ENCODE measurements at regions not wholly inside any gene's neighbourhood (a gene's known extent, or its start where the extent isn't known, plus 50 kb on each side); places are given as distances from the start of the nearest gene placed in this dataset.

DNA sequence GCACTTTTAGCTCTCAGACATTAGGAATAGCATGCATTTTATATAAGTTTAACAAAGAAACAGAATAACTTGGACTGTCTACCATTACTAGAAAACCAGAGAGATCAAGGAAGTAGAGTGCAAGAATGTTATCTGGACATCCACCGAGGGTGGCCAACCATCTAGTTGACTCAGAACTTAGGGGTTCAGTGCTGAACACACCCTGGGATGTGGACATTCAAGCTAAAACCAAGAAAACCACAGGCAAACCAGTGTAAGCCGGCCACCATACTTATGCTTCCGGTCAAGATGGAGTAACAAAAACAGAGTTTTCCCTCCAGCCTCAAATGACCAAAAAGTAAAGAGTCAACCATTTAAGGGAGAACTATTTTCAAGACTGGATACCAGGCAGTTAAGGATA is 181.4 kb upstream of the MXRA5 start:
- Histone ChIP-seq H3K4me2 (ENCODE audit: insufficient read depth in 1 of 2, low read depth in 2 of 2, low read length in 2 of 2) (no peak overlapping the region), H3K23me2 (ENCODE audit: low read depth, low read length) (peaks cover 4% of the 10 kb centered on the region; the same call in 1 of the 2 replicates), H3K23ac (ENCODE audit: insufficient read length) (no peak overlapping the region), H3K18ac (ENCODE audit: extremely low read depth, low read length) (no peak overlapping the region), H3K27ac (ENCODE audit: low read depth, low read length) (no peak overlapping the region), H3K4ac (replicated peaks; ENCODE audit: insufficient read length, low read depth, low read length) (no peak overlapping the region), H2BK5ac (ENCODE audit: low read depth, low read length) (no peak overlapping the region), H4K8ac (ENCODE audit: extremely low read depth, insufficient read depth, low read length) (no peak overlapping the region), H2BK15ac (ENCODE audit: low read length) (no peak overlapping the region), H3K36me3 (ENCODE audit: control insufficient read depth in 2 of 4, insufficient read depth in 4 of 4, low read length in 3 of 4) (no peaks in the 10 kb centered on the region), H4K20me1 (replicated peaks in 1 of 2; ENCODE audit: control insufficient read depth in 1 of 2, insufficient read depth in 2 of 2, low read length in 2 of 2) (no peaks in the 10 kb centered on the region), H4K5ac (ENCODE audit: insufficient read length, low read depth, low read length) (no peak overlapping the region), H4K91ac (replicated peaks; ENCODE audit: insufficient read length, low read length) (no peak overlapping the region), H3K9me3 (ENCODE audit: insufficient read depth in 2 of 2, low read depth in 1 of 2, low read length in 1 of 2) (no peaks in the 10 kb centered on the region), H3K9ac (replicated peaks in 1 of 4; ENCODE audit: extremely low read depth in 1 of 4, low read depth in 3 of 4, low read length in 3 of 4) (no peak overlapping the region), H3K27me3 (replicated peaks in 1 of 4; ENCODE audit: control insufficient read depth in 3 of 4, extremely low read depth in 1 of 4, insufficient read depth in 3 of 4, low read length in 3 of 4) (no peaks in the 10 kb centered on the region), H3K4me3 (ENCODE audit: extremely low read depth in 1 of 4, insufficient read depth in 2 of 4, low read depth in 3 of 4, low read length in 4 of 4) (no peak overlapping the region), H3K56ac (replicated peaks; ENCODE audit: insufficient read length, low read depth, low read length) (no peak overlapping the region), H2BK20ac (ENCODE audit: low read length) (no peak overlapping the region), H3K79me1 (ENCODE audit: low read depth, low read length) (no peaks in the 10 kb centered on the region), H3K14ac (ENCODE audit: insufficient read length) (no peak overlapping the region), H2BK120ac (replicated peaks; ENCODE audit: low read depth, low read length) (no peak overlapping the region), H2AK5ac (ENCODE audit: low read depth, low read length) (no peak overlapping the region), H3K79me2 (ENCODE audit: control insufficient read depth in 1 of 2, insufficient read depth in 2 of 2, low read length in 2 of 2) (no peaks in the 10 kb centered on the region), H2AFZ (ENCODE audit: low read length) (no peak overlapping the region), H3K4me1 (replicated peaks in 1 of 4; ENCODE audit: control insufficient read depth in 3 of 4, insufficient read depth in 4 of 4, low read length in 3 of 4) (peaks cover 0 to 2% (median under 1%) of the 10 kb centered on the region in 4 experiments; a peak in 3 of 7 replicates), H2BK12ac (ENCODE audit: low read depth, low read length) (no peak overlapping the region)
- POLR2A ChIA-PET (ENCODE audit: partially characterized antibody) = no interaction called here
- WGBS, 2 experiments (ENCODE audit: extremely low coverage in 1 of 2, insufficient coverage in 1 of 2, insufficient read length in 1 of 2, insufficient replicate concordance in 2 of 2, low coverage in 1 of 2, low lambda C conversion rate in 2 of 2, missing lambda C conversion rate in 1 of 2) = 87% methylated on average over 3 of the region's 3 CpGs; no CpG with 5 or more reads in 1 of the 2 experiments
- CTCF ChIA-PET (ENCODE audit: partially characterized antibody) = no interaction called here
- FAIRE-seq = no peak
- DNase-seq (ENCODE audit: low read depth in 1 of 2, low spot score in 2 of 2) = no peak
- TF ChIP-seq JUN (IDR thresholded peaks at IDR 0.05; ENCODE audit: low read depth, low read length) = no peak

Measured in H1 (cell line).